SU-DHL-6 (cell line): ENCODE measurements at regions not wholly inside any gene's neighbourhood (a gene's known extent, or its start where the extent isn't known, plus 50 kb on each side); places are given as distances from the start of the nearest gene placed in this dataset.

Experiments used
- H2AFZ ChIP-seq: fragments of 200-600 bp; sonication (generic); 2 replicates; pipeline ENCODE4 v1.6.1; 2014; ENCODE audit warnings: low read depth, mild to moderate bottlenecking, moderate library complexity, mixed read lengths, antibody characterized with exemption, low read length; ENCODE audit not compliant: severe bottlenecking
- H3F3A ChIP-seq: fragments of 200-600 bp; shearing (Covaris generic); 2 replicates; pipeline ENCODE4 v1.6.0; 2016; ENCODE audit warnings: antibody characterized with exemption, mild to moderate bottlenecking; ENCODE audit not compliant: insufficient read depth
- H3K27ac ChIP-seq: fragments of 200-600 bp; sonication (generic); 2 replicates; pipeline ENCODE4 v1.5.1; 2016; ENCODE audit warnings: low read depth, mild to moderate bottlenecking, low read length, moderate library complexity, mixed read lengths
- H3K27me3 ChIP-seq: fragments of 200-600 bp; sonication (generic), shearing (Covaris generic); 2 replicates; pipeline ENCODE4 v1.6.0; 2014; ENCODE audit warnings: mild to moderate bottlenecking, low read length
- H3K36me3 ChIP-seq: fragments of 200-600 bp; sonication (generic); 2 replicates; pipeline ENCODE4 v1.6.1; 2014; ENCODE audit warnings: mild to moderate bottlenecking, low read length, mixed read lengths
- H3K4me2 ChIP-seq: fragments of 300-600, 200-600 bp; shearing (Covaris generic), sonication (generic); 2 replicates; pipeline ENCODE4 v1.6.0; 2014; ENCODE audit warnings: low read length, low read depth, mild to moderate bottlenecking; ENCODE audit not compliant: poor library complexity, severe bottlenecking
- H3K4me3 ChIP-seq: fragments of 200-600 bp; sonication (generic); 2 replicates; pipeline ENCODE4 v1.5.1; 2014; ENCODE audit warnings: antibody characterized with exemption, low read length, mild to moderate bottlenecking, mixed read lengths; ENCODE audit not compliant: insufficient read depth, poor library complexity, severe bottlenecking
- H3K79me2 ChIP-seq: fragments of 200-600 bp; sonication (generic); 2 replicates; pipeline ENCODE4 v1.6.1; 2014; ENCODE audit warnings: mild to moderate bottlenecking, low read length, moderate library complexity; ENCODE audit not compliant: insufficient read depth
- H3K9ac ChIP-seq: fragments of 200-600 bp; sonication (generic); 2 replicates; pipeline ENCODE4 v1.7.0; 2014; ENCODE audit warnings: mild to moderate bottlenecking, low read length
- H3K9me2 ChIP-seq: fragments of 200-600 bp; sonication (generic); replicated peaks from 2 replicates; pipeline ENCODE4 v1.6.1; 2014; ENCODE audit warnings: low read length; ENCODE audit not compliant: insufficient read depth
- H3K9me3 ChIP-seq: fragments of 200-600 bp; sonication (generic); 2 replicates; pipeline ENCODE4 v1.6.1; 2014; ENCODE audit warnings: low read length, mixed read lengths; ENCODE audit not compliant: insufficient read depth
- H4K20me1 ChIP-seq: fragments of 200-600 bp; sonication (generic); 2 replicates; pipeline ENCODE4 v1.6.1; 2014; ENCODE audit warnings: low read depth, mild to moderate bottlenecking, antibody characterized with exemption, low read length, moderate library complexity, mixed read lengths
- CTCF ChIP-seq: fragments of 200-600 bp; sonication (generic); IDR thresholded peaks from one replicate; pipeline ENCODE4 v1.5.1; 2017; ENCODE audit warnings: antibody characterized with exemption, mild to moderate bottlenecking, low read length, moderate library complexity; ENCODE audit not compliant: insufficient read depth, poor library complexity, severe bottlenecking
- EZH2phosphoT487 ChIP-seq: fragments of 200-600 bp; sonication (generic), shearing (Covaris generic); conservative IDR thresholded peaks from 2 replicates; pipeline ENCODE4 v1.6.1; 2018; ENCODE audit warnings: mild to moderate bottlenecking, antibody characterized with exemption, low read length, moderate library complexity, mixed read lengths

DNA sequence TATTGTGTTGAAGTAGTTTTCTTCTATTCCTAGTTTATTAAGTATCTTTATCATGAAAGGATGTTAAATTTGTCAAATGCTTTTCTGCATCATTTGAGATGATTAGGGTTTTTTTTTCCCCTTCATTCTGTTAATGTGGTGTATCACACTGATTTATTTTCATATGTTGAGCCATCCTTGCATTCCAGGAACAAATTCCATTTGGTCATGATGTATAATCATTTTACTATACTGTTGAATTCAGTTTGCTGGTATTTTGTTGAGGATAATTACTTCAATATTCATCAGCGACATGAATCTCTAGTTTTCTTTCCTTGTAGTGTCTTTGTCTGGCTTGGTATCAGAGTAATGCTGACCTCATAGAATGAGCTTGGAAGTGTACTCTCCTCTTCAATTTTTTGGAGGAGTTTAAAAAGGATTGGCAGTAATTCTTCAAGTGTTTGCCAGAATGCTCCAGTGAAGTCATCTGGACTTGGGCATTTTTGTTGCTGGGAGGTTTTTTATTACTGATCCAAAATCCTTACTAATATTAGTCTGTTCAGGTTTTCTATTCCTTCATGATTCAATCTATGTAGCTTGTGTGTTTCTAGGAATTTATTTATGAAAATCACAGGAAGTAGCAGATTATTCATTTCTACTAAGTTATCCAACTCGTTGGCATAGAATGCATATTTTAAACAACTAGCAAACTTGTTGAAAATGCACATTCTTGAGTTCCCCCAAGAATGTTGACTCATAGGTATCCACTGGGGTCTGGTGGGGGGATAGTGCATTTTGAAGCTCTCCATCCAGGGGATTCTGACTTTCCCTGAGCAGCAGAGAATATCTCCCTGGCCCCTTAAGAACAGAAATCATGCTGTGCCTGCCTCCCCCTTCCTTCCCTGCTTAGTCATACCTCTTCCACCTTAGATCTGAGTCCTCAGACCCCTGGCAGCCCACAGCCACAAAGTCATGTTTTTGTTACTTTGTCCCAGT is 187.1 kb downstream of the BMP7 start:
- H3K27me3 ChIP-seq = no peaks in the 10 kb centered on the region
- H2AFZ ChIP-seq = no peak overlapping the region
- H3K9me2 ChIP-seq = no peaks in the 10 kb centered on the region
- no peaks in the 10 kb centered on the region for H4K20me1 ChIP-seq
- TF ChIP-seq EZH2phosphoT487 (no peak), CTCF (no peak)
- no peak overlapping the region for H3K27ac ChIP-seq
- peaks cover 8% of the 10 kb centered on the region; the same call in 1 of the 2 replicates for H3K9me3 ChIP-seq
- H3K36me3 ChIP-seq = no peaks in the 10 kb centered on the region
- H3K4me2 ChIP-seq = no peak overlapping the region
- H3K79me2 ChIP-seq = no peaks in the 10 kb centered on the region
- no peak overlapping the region for H3K9ac ChIP-seq
- H3F3A ChIP-seq = no peaks in the 10 kb centered on the region
- H3K4me3 ChIP-seq = no peak overlapping the region

- Histone ChIP-seq H3K9me2 (no peaks in the 10 kb centered on the region), H2AFZ (no peak overlapping the region), H3K4me2 (no peak overlapping the region), H3K36me3 (no peaks in the 10 kb centered on the region), H3K27ac (no peak overlapping the region), H3F3A (no peaks in the 10 kb centered on the region), H3K9ac (no peak overlapping the region), H3K27me3 (no peaks in the 10 kb centered on the region), H3K9me3 (peaks cover 8% of the 10 kb centered on the region; the same call in 1 of the 2 replicates), H4K20me1 (no peaks in the 10 kb centered on the region), H3K4me3 (no peak overlapping the region), H3K79me2 (no peaks in the 10 kb centered on the region)
- TF ChIP-seq CTCF (no peak), EZH2phosphoT487 (no peak)
These were observed 185.6 kb downstream of the BMP7 start for GRCh38 chr20:57080796-57081195.

DNA sequence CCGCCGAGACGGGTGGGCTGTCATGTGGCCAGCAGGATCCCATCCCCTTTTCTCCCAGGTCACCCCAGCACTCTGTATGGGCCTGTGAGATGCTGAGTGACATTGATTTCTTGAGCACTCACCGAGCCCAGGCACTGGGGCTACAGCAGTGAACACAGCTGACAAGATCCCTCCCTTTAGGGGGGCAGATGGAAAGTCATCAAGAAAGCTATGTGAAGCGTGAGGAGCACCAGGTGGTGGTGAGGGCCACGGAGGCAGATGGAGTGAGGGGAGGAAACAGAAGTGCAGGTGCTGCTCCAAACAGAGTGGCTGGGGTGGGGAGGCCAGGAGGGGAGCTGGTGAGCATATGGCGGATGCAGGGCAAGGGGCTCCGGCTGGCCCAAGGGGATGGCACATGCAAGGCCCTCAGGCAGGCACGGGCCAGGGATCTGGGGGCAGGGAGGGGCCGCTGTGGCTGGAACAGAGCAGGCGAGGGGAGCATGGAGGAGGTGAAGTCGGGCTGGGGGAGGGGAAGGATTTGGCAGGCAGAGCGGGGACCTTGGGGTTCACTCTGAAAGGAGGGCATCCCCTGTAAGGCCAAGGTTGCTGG is 184.0 kb downstream of the BMP7 start:
- H3K27me3 ChIP-seq = no peaks in the 10 kb centered on the region
- H2AFZ ChIP-seq = no peak overlapping the region
- H3K9me2 ChIP-seq = no peaks in the 10 kb centered on the region
- peaks cover 8% of the 10 kb centered on the region; the same call in 1 of the 2 replicates for H3K9me3 ChIP-seq
- H3K9ac ChIP-seq = no peak overlapping the region
- no peak overlapping the region for H3K27ac ChIP-seq
- TF ChIP-seq CTCF (no peak), EZH2phosphoT487 (no peak)
- no peak overlapping the region for H3K4me3 ChIP-seq
- no peaks in the 10 kb centered on the region for H4K20me1 ChIP-seq
- no peaks in the 10 kb centered on the region for H3K36me3 ChIP-seq
- no peak overlapping the region for H3K4me2 ChIP-seq
- H3K79me2 ChIP-seq = no peaks in the 10 kb centered on the region
- H3F3A ChIP-seq = no peaks in the 10 kb centered on the region
